Stimulated activated CD4-positive, alpha-beta T cell treated with anti-CD3 and anti-CD28 coated beads, Interleukin-15, amount 100 ng/mL, for 1 hour (primary cell): ENCODE measurements at regions not wholly inside any gene's neighbourhood (a gene's known extent, or its start where the extent isn't known, plus 50 kb on each side); places are given as distances from the start of the nearest gene placed in this dataset.
"Not testable (repeated sequence)": the region's sequence is repeated elsewhere in the genome, so short reads cannot be mapped to it uniquely, and the experiment has no call there.

ENCODE experiments used
- DNase-seq, 2 donors: peaks; one replicate each; pipeline ENCODE4 v3.0.0-alpha.2; 2020; ENCODE audit warnings: low read depth in 1 of 2, low spot score in 1 of 2

DNA sequence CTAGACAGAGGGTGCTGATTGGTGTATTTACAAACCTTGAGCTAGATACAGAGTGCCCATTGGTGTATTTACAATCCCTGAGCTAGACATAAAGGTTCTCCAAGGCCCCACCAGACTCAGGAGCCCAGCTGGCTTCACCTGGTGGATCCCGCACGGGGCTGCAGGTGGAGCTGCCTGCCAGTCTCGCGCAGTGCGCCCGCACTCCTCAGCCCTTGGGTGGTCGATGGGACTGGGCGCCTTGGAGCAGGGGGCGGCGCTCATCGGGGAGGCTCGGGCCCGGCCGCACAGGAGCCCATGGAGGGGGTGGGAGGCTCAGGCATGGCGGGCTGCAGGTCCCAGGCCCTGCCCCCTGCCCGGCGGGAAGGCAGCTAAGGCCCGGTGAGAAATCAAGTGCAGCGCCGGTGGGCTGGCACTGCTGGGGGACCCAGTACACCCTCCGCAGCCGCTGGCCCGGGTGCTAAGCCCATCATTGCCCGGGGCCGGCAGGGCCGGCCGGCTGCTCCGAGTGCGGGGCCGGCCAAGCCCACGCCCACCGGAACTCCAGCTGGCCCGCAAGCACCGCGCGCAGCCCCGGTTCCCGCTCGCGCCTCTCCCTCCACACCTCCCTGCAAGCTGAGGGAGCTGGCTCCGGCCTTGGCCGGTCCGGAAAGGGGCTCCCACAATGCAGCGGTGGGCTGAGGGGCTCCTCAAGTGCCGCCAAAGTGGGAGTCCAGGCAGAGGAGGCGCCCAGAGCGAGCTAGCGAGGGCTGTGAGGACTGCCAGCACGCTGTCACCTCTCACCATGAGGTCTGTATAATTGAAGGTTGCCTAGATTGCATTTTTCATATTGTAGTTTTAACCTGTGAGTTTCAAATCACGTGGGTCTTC, 765.4 kb downstream of the TAF11L14 start:
- not testable (repeated sequence) for DNase-seq

DNA sequence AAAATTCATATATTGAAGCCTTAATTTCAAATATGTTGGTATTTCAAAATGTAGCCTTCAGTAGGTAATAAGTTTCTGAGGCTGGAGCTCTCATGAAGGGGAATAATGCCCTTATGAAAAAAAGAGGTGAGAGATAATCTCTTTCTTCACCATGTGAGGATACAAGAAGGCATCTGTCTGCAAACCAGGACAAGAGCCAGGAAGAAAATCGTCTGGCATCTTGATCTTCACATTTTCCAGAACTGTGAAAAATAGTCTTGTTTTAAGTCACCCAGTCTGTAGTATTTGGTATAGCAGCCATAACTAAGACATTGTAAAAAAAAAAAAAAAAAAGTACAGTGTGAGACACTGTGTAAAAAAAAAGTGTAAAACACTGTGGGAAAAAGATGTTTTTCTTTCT, 768.9 kb downstream of the TAF11L14 start:
- DNase-seq: no peak

DNA sequence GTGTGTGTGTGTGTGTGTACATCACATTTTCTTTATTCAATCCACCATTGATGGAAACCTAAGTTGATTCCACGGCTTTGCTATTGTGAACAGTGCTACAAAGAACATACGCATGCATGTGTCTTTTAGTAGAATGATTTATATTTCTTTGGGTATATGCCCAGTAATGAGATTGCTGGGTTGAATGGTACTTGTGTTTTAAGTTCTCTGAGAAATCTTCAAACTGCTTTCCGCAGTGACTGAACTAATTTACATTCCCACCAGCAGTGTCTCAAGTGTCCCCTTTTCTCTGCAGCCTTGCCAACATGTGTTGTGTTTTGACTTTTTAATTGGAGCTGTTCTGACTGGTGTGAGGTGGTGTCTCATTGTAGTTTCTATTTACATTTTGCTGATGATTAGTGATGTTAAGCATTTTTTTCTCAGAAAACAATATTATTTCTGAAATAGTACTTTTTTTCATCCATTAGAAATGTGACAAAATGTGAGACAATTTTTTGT, 769.7 kb downstream of the TAF11L14 start:
- no peak for DNase-seq

DNA sequence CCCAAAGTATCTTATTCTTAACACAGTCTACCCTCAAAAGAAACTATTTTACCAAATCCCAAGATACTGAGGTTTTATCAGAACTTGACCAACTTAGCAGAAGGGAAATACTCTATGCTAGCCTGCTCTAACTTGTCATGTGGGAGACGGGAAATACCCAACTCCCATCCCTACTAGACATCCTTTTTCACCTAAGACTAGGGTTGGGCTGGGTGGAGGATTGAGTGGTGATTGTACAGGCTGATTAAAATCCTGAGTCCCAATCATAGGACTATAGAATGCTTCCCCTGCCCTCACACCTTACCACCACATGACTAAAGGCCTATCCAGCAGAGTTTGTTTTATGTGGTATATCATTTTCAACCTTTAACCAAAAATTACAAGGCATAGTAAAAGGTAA, 786.5 kb downstream of the TAF11L14 start:
- DNase-seq: no peak

DNA sequence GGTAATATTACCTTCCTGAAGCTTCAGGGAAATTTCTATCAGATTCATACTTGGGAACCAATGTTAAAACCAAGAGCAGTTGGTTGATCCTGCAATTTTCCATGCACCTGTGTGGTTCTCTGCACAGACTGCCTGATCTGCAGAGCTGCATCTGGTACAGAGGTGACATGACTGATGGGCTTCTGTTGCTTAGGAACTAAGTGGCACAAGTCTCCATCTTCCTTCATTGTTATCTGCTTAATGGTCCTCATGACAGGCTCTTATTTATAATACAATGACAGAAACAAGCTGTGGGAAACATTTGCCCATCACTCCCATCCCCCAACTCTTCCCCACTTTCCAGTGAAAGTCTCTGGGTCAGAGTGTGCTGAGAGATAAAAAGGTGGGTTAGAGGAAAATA, 799.1 kb downstream of the TAF11L14 start:
- DNase-seq: no peak

DNA sequence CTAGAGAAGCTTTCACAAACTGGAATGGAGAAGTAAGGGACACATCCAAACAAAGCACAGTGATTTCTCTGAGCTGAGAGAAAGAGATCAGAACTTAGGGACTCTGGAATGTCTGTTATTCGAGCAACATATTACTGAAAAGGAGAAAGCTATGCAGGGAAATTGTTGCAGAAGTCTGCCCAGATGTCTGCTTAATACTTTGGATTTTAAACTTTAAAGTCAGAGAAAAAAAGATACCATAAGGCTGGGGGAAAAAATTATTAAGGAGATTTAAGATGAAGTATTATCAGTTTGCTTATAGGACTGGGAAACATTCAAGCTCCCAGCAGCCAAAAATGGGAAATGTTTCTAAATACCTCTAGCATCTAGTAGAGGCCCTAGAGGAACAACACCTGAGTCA, 803.9 kb downstream of the TAF11L14 start:
- DNase-seq: no peak

DNA sequence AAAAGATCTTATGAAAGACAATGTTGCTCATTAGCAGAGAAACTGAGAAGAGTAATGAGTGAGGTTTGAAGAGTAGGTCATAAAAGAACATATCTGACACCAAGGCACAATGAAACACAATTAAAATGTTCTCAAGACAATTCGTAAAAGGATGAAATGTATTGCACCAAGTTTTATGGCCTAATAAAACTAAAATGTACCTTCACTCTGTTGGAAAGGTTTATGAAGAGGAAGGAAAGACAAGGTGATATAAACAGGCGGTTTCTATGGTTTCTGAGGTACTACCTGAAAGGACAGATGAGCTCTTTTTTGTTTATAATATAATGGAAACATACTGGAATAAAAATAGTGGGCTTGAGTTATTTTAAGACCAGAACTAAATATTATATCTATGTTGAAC, 821.3 kb downstream of the TAF11L14 start:
- no peak for DNase-seq

DNA sequence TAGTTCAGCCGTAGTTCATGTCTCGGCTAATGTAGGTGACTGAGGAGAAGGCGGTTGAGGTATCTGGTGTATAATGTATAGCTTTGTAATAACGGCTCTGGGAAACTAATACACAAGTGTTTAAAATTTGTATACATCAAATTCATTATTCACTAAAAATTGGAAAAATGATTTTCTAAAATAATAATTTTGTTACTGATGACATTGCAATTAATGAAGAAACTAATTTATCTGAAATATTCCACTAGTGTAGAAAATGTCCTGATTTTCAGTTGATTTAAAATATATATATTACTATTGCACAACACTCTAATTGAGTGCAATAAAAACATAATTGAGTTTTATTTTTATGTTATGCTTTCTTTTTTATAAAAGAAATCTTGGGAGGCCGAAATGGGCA, 823.0 kb downstream of the TAF11L14 start:
- DNase-seq: no peak

DNA sequence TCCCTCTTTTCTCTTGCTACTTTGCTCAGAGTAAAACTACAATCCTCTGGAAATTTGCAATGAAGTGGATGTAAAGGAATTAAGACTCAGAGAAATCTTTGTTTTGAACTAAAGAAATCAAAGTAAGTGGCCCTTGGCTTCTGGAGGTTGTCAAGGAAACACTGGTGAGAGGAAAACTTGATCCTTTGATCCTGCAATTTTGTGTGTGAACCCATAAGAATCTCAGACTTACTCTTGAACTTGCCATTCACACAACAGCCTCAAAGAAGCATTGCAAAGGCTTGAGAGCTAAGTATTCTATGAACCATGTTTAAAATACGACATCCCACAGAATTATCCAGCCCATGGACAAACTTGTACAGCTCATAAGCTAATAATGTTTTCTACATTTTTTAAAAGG, 827.5 kb downstream of the TAF11L14 start:
- no peak for DNase-seq

DNA sequence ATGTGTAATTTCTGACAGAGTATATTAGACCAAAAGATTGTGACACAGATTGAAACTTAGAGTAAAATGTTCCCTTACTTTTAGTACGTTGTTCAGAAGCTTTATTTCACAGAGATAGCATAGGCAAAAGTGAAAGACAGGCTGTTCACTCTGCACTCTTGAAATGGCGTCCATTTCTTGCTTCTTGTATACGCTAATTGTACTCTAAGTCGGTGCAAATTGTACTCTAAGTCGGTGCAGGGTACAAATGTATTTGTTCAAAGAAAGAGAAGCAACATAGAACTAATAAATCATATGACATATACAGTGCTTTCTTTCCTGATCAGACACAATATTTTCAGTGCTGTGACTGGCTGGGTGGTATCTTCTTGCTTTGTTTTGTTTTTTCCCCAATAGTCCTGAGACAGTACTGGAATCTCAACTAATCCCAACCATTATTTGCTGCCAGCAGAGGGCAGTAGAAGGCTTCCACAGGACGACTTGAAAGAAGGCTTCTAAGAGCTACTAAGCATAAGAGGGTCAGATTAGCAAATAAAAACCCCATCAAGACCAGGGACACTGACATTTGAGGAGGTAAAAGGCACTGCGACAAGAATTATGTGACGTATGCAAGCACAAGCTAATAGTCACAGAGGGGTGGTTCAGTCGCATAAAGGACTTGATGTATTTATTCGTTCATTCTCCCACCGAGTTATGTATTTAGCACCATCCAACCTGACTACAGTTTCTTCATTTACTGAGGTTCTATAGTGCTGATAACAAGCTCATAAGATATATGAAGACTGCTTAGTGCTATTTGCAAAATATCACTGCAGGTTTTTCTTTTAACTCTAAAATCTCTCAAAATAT, 831.8 kb downstream of the TAF11L14 start:
- DNase-seq: no peak

DNA sequence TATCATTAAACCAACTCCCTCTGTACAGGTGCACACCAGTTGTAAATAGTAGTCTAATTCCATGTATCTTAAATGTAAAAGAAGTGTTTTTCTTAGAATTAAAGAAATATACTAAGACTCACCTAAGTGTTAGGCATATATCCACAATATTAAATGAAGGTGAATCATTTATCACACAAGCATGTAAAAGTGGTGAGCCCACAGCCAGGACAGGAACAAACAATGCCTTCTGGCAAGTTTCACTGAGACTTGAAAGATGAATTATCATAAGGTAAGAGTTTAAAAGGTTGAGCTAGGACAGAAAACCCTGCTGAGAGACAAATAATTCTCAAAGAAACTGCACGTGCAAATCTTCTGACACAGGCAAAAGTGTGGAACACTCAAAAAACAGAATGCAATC, 832.5 kb downstream of the TAF11L14 start:
- no peak for DNase-seq

DNA sequence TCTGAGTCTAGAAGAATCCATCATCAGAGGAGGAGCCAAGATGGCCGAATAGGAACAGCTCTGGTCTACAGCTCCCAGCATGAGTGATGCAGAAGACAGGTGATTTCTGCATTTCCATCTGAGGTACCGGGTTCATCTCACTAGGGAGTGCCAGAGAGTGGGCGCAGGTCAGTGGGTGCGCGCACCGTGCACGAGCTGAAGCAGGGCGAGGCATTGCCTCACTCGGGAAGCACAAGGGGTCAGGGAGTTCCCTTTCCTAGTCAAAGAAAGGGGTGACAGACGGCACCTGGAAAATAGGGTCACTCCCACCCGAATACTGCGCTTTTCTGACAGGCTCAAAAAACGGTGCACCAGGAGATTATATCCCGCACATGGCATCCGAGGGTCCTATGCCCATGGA, 837.5 kb downstream of the TAF11L14 start:
- DNase-seq: not testable (repeated sequence)

DNA sequence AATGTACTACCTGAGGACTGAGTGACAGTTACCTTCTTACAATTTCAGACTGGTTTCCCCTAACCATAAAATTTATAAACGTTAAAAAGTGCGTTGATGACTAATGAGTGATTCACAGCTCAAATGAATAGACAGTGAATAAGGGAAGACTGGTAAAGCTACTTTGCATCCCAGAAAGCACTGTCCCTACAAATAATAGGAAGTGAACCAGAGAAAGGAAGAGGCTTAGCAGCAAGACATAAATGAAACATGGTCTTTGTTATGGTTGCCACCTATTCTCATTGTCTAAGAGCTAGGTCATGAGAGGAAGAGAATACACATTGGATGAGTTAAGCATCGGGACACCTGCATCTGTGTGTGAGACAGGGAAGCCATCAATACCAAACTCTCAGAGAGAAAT, 849.2 kb downstream of the TAF11L14 start:
- no peak for DNase-seq

DNA sequence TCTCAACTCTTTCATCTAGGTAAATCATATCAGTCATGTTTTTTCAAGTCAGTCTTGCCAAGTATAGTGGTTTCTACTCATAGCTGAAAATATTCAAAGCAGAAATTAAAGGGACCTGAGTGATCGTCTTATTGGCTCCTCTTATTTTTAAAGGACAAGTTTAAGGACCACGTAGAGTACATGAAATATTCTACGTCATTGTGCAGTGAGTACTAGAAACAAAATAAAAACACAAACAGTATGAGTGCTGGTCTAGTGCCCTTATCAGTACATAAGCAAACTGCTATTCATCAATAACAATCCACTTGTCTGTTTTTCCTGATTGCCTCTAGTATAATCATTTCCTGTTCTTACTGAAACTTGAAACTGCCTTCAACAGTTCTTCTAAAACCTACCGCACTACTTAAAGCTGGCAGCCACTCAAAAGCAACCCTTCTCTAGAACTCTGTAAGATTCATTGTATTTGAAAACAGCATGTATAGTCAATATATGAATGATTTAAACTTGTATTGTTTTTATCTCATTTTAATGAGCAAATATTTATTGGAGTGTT, 853.7 kb downstream of the TAF11L14 start:
- DNase-seq: no peak

DNA sequence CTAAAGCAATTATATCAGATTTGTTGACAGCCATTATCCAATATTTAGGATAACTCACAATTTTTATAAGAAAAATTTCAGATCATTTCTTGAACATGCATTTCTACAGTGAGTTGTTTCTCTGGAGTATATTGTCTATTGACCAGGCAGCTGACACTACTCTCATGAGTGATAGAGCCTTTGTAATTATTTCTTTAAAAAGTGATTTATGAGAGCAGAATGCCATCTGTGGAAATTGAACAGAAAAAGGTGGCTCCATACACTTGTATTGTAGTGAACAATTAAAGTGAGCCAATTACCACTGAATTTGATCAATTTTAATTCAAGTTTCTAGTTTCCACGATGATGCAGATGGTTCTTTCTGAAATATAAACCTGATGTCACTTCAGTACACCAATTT, 855.4 kb downstream of the TAF11L14 start:
- no peak for DNase-seq

DNA sequence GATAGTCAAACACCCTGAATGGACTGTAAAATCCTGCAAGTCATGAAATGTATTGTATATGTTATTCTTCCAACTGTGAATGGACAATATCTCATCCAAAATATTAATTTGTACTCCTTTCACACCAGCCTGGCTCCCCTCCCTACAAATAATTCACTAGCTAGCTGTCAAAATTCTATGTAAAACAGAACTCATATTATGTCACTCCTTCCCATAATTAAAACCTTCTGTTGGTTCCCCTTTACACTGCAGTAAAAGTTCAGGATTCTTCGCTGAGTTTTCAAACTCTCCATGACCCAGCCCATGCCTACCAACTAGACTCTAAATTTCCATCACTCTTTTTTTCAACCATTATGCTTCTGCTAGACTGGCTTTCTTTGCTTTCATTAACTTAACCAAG, 857.1 kb downstream of the TAF11L14 start:
- DNase-seq: no peak

DNA sequence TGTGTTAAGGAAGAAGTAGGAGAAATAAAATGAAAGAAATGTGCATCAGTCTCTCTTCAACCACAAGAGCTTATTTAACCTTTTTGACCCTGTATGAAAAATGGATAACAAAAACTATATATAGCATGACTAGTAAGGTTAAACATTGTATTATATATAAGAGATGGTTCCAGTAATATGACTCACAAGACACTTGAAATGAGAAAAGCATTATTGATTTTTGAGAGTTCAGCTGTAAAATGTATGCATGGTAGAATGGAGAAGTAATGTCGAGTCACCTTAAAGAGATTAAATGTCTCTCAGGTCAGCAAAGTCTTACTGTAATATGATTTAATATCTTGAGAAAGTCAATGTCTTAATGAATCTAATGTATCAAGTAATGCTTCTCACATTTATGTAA, 860.9 kb downstream of the TAF11L14 start:
- DNase-seq: no peak

DNA sequence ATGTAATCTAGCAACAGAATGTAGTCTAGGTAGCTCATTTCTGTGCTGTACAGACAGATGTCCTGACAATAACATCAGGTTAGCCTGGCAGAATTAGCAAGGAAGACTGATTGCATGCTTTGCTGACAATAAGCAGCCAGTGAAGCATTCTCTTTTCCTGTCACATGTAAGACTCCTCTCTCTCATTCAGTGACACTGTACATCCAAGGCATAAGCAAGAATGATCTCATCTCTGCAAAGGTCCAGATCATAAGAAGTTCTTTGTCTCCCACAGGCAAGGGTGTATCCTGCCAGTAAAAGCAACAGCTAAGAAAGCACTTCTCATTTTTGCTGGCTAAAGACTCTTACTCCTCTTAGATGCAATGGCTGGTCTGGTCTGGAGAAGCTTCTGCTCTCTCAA, 861.8 kb downstream of the TAF11L14 start:
- no peak for DNase-seq

DNA sequence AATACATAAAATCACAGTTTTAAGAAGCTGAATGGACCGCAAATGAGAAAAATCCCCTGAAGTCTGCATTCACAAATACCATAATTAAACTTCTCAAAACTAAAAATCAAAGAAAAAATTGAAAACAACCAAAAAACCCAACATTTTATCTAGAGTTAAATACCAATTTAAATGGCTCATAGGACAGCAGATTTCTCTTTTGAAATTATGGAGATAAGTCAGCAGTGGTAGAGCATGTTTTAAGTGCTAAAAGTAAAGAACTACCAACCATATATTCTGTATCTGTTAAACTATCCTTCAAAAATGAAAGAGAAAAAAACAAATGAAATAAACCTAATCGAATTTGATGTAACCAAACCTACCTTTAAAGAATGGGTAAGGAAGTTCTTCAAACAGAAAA, 862.8 kb downstream of the TAF11L14 start:
- DNase-seq: no peak

DNA sequence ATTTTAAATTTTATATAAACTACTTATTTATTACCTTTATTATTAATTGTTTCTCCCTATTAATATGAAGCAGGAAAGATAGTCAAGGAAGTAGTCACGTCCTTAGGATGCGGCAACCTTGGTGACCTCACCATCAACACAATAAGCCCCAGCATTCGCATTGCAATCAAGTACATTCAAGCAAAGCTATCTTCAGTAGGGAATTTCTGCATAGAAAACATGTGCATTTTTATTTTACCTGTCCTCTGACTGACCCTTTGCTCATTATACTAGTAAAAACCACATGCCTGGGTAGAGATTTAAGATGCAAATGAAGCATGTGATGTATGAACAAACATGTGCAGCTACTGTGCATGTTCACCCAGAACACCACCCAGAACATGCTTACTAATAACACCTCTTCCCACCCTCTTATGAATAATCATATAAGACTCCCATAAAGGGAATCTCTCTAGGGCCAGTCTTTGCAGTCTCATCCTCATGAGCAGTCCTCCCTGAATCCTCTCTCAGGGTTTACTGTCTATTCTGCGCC, 869.6 kb downstream of the TAF11L14 start:
- DNase-seq: no peak

DNA sequence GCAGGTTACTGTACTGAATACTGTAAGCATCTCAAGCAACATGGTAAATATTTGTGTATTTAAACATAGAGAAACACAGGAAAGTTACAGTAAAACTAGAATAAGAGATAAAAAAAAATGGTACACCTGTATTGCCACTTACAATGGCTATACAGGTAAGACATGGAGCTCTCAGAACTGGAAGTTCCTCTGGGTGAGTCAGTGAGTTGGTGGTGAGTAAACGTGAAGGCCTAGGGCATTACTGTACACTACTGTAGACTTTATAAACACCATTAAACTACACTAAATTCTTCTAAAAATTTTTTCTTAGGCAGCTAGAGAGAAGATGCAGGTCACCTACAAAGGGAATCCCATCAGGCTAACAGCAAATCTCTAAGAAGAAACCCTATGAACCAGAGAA, 872.9 kb downstream of the TAF11L14 start:
- no peak for DNase-seq
